Mucosa of rectum (tissue), 2 donors: ENCODE measurements at regions not wholly inside any gene's neighbourhood (a gene's known extent, or its start where the extent isn't known, plus 50 kb on each side); places are given as distances from the start of the nearest gene placed in this dataset.

Experiments used
- H3K27ac ChIP-seq, 2 donors: one replicate each; pipeline ENCODE4 v1.7.0; 2013; ENCODE audit warnings: inconsistent platforms in 2 of 2, low read depth in 2 of 2, low read length in 2 of 2
- H3K27me3 ChIP-seq, 2 donors: one replicate each; pipeline ENCODE4 v1.7.0; 2013; ENCODE audit warnings: low read length in 2 of 2; ENCODE audit not compliant: control insufficient read depth in 2 of 2, insufficient read depth in 2 of 2
- H3K36me3 ChIP-seq, 2 donors: one replicate each; pipeline ENCODE4 v1.7.0; 2013; ENCODE audit warnings: low read length in 2 of 2; ENCODE audit not compliant: control insufficient read depth in 2 of 2, insufficient read depth in 2 of 2
- H3K4me1 ChIP-seq, 2 donors: one replicate each; pipeline ENCODE4 v1.7.0; 2013; ENCODE audit warnings: low read length in 2 of 2, mild to moderate bottlenecking in 1 of 2; ENCODE audit not compliant: control insufficient read depth in 2 of 2, insufficient read depth in 2 of 2
- H3K4me3 ChIP-seq, 2 donors: one replicate each; pipeline ENCODE4 v1.7.0; 2013; ENCODE audit warnings: low read length in 2 of 2
- H3K9ac ChIP-seq, 2 donors: one replicate each; pipeline ENCODE4 v1.7.0; 2013; ENCODE audit warnings: low read length in 2 of 2, low read depth in 1 of 2, mild to moderate bottlenecking in 1 of 2
- H3K9me3 ChIP-seq, 2 donors: one replicate each; pipeline ENCODE4 v1.7.0; 2013; ENCODE audit warnings: low read length in 2 of 2; ENCODE audit not compliant: control insufficient read depth in 2 of 2
- donor health status: healthy.
- donor health status: Normal muscosa, but diverticular disease.

DNA sequence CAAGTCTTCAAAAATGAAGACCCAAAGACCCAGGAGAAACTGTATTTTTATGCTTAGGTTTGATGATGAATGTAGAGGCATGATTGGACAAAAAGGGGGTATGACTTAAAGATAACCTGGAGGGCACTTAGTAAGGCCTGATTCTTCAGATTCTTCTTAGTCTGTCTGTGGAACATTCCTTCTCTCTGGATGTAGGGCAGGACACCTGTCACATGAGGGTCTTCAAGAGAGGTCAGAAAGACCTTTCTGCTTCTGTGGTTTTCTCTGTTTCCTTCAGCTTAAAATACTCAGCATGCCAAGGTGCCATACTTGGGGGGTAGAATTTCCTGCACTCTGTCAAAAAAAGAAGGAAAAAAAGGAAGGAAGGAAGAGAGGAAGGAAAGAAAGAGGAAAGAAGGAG, 78.1 kb downstream of the BLID start:
- Histone ChIP-seq H3K9ac (no peak overlapping the region), H3K4me3 (no peak overlapping the region), H3K4me1 (no peaks in the 10 kb centered on the region), H3K36me3 (no peaks in the 10 kb centered on the region), H3K27ac (no peak overlapping the region), H3K9me3 (no peaks in the 10 kb centered on the region), H3K27me3 (no peaks in the 10 kb centered on the region)

DNA sequence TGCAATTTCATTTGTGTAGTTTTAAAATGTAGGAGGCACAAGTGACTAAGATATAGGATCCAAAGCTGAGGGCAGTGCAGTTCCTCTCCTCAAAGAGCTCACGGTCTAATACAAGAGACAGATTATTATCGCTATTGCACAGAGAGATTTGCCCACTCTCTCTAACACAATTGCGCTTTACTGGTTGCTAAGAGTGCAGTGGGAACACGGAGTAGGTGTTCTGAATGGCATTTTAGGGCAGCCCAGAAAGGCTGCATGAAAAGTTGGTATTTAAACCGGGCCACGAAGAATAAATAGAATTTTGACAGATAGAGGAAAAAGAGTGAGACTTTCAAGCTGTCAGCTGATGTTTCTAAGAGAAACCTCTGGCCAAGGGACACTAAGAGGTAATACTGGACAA, 79.5 kb downstream of the BLID start:
- no peak overlapping the region for H3K9ac ChIP-seq
- H3K9me3 ChIP-seq: no peaks in the 10 kb centered on the region
- no peaks in the 10 kb centered on the region for H3K36me3 ChIP-seq
- H3K27ac ChIP-seq: no peak overlapping the region
- H3K27me3 ChIP-seq: no peaks in the 10 kb centered on the region
- no peak overlapping the region for H3K4me3 ChIP-seq
- H3K4me1 ChIP-seq: no peaks in the 10 kb centered on the region

GRCh38 chr11:122036018-122036417, 80.0 kb downstream of the BLID start:
- Histone ChIP-seq H3K4me3 (no peak overlapping the region), H3K27me3 (no peaks in the 10 kb centered on the region), H3K36me3 (no peaks in the 10 kb centered on the region), H3K9ac (no peak overlapping the region), H3K27ac (no peak overlapping the region), H3K9me3 (no peaks in the 10 kb centered on the region), H3K4me1 (no peaks in the 10 kb centered on the region)

- H3K4me3 ChIP-seq: no peak overlapping the region
- no peaks in the 10 kb centered on the region for H3K4me1 ChIP-seq
- no peak overlapping the region for H3K9ac ChIP-seq
- no peak overlapping the region for H3K27ac ChIP-seq
- no peaks in the 10 kb centered on the region for H3K27me3 ChIP-seq
- H3K36me3 ChIP-seq: no peaks in the 10 kb centered on the region
- no peaks in the 10 kb centered on the region for H3K9me3 ChIP-seq
Measured at GRCh38 chr11:122033631-122034030, 82.4 kb downstream of the BLID start.

DNA sequence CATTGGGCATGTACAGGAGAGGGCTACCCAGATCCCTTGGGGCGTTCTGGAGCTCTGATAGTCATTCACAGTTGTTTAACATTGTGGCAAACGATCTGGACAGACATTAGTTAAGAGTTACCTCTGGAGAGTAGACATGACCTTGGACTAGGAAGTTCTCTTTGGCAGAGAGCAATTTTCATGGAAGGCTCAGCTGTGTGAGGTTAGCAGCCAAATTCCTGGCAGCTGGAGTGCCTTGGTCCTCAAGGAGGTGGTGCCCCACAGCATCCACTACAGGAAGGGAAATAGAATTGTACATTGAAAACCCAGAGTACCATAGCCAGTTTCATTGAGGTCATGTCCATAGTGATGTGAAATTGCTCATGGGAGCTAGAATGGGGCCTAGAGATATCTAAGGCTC, 82.8 kb downstream of the BLID start:
- no peak overlapping the region for H3K4me3 ChIP-seq
- no peaks in the 10 kb centered on the region for H3K4me1 ChIP-seq
- H3K27ac ChIP-seq: no peak overlapping the region
- no peaks in the 10 kb centered on the region for H3K9me3 ChIP-seq
- H3K36me3 ChIP-seq: no peaks in the 10 kb centered on the region
- H3K27me3 ChIP-seq: no peaks in the 10 kb centered on the region
- no peak overlapping the region for H3K9ac ChIP-seq

- no peaks in the 10 kb centered on the region for H3K36me3 ChIP-seq
- H3K27ac ChIP-seq: no peak overlapping the region
- no peak overlapping the region for H3K4me3 ChIP-seq
- H3K9ac ChIP-seq: no peak overlapping the region
- no peaks in the 10 kb centered on the region for H3K9me3 ChIP-seq
- H3K4me1 ChIP-seq: no peaks in the 10 kb centered on the region
- no peaks in the 10 kb centered on the region for H3K27me3 ChIP-seq
Measured at GRCh38 chr11:122032317-122032716, 83.7 kb downstream of the BLID start.

GRCh38 chr11:122031813-122032212, 84.2 kb downstream of the BLID start:
- H3K27me3 ChIP-seq: no peaks in the 10 kb centered on the region
- no peak overlapping the region for H3K27ac ChIP-seq
- H3K36me3 ChIP-seq: no peaks in the 10 kb centered on the region

GRCh38 chr11:122030286-122030685, 85.7 kb downstream of the BLID start:
- Histone ChIP-seq H3K27ac (no peak overlapping the region), H3K9ac (no peak overlapping the region), H3K9me3 (no peaks in the 10 kb centered on the region), H3K4me1 (no peaks in the 10 kb centered on the region), H3K4me3 (no peak overlapping the region), H3K27me3 (no peaks in the 10 kb centered on the region), H3K36me3 (no peaks in the 10 kb centered on the region)

More at GRCh38 chr11:122031813-122032212, 84.2 kb downstream of the BLID start:
- no peak overlapping the region for H3K4me3 ChIP-seq
- no peak overlapping the region for H3K9ac ChIP-seq
- no peaks in the 10 kb centered on the region for H3K9me3 ChIP-seq
- no peaks in the 10 kb centered on the region for H3K4me1 ChIP-seq

DNA sequence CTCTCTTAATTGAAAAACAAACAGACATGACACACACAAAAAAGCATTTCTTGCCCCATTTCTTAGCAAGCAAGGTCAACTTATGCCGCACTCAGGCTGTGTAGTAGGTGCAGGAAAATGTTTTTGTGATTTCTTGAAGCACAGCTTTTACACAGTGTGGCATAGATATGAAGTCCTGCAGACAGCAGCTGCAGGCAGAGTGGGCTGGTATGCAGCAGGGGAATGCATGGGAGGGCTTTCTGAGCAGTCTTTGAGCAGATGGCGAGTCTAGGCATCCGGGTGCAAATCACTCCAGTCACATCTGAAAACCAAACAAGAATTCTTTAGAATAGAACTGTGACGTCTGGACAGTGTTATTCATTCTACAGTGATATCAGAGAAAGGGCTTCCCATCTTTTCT, 87.5 kb downstream of the BLID start:
- Histone ChIP-seq H3K9ac (no peak overlapping the region), H3K36me3 (no peaks in the 10 kb centered on the region), H3K27me3 (no peaks in the 10 kb centered on the region), H3K4me3 (no peak overlapping the region), H3K4me1 (no peaks in the 10 kb centered on the region), H3K27ac (no peak overlapping the region), H3K9me3 (no peaks in the 10 kb centered on the region)

GRCh38 chr11:122028036-122028435, 88.0 kb downstream of the BLID start:
- no peaks in the 10 kb centered on the region for H3K9me3 ChIP-seq
- H3K27ac ChIP-seq: no peak overlapping the region
- no peak overlapping the region for H3K9ac ChIP-seq
- H3K36me3 ChIP-seq: no peaks in the 10 kb centered on the region
- no peaks in the 10 kb centered on the region for H3K4me1 ChIP-seq
- H3K27me3 ChIP-seq: no peaks in the 10 kb centered on the region
- H3K4me3 ChIP-seq: no peak overlapping the region

- Histone ChIP-seq H3K4me3 (no peak overlapping the region), H3K4me1 (no peaks in the 10 kb centered on the region), H3K27ac (no peak overlapping the region)
Measured at GRCh38 chr11:122025757-122026156, 90.3 kb downstream of the BLID start.

More at GRCh38 chr11:122025757-122026156, 90.3 kb downstream of the BLID start:
- Histone ChIP-seq H3K27me3 (no peaks in the 10 kb centered on the region), H3K36me3 (no peaks in the 10 kb centered on the region), H3K9ac (no peak overlapping the region), H3K9me3 (no peaks in the 10 kb centered on the region)
